A549 (cell line): ENCODE measurements at regions not wholly inside any gene's neighbourhood (a gene's known extent, or its start where the extent isn't known, plus 50 kb on each side); places are given as distances from the start of the nearest gene placed in this dataset.

Experiments used
- CTCF ChIP-seq: fragments of >200 bp; sonication (Bioruptor Twin); formaldehyde crosslinking; IDR thresholded peaks from 3 replicates; pipeline ENCODE4 v1.5.1; 2016
- E2F6 ChIP-seq: IDR thresholded peaks from 2 replicates; pipeline ENCODE4 v1.6.1; 2012; ENCODE audit warnings: low read depth, borderline replicate concordance
- EP300 ChIP-seq, 2 experiments: fragments of >200 bp; sonication (Bioruptor Twin); formaldehyde crosslinking; IDR thresholded peaks; 2 replicates in 1 of 2; 3 replicates in 1 of 2; pipeline ENCODE4 v1.6.1; 2016 to 2017
- JUN ChIP-seq, 2 experiments: fragments of >200 bp; sonication (Bioruptor Twin); formaldehyde crosslinking; IDR thresholded peaks; 2 replicates in 1 of 2; 3 replicates in 1 of 2; pipeline ENCODE4 v1.6.1; 2016 to 2017
- POLR2A ChIP-seq: IDR thresholded peaks from 2 replicates; pipeline ENCODE4 v1.6.1; 2012; ENCODE audit warnings: mild to moderate bottlenecking, low read length

DNA sequence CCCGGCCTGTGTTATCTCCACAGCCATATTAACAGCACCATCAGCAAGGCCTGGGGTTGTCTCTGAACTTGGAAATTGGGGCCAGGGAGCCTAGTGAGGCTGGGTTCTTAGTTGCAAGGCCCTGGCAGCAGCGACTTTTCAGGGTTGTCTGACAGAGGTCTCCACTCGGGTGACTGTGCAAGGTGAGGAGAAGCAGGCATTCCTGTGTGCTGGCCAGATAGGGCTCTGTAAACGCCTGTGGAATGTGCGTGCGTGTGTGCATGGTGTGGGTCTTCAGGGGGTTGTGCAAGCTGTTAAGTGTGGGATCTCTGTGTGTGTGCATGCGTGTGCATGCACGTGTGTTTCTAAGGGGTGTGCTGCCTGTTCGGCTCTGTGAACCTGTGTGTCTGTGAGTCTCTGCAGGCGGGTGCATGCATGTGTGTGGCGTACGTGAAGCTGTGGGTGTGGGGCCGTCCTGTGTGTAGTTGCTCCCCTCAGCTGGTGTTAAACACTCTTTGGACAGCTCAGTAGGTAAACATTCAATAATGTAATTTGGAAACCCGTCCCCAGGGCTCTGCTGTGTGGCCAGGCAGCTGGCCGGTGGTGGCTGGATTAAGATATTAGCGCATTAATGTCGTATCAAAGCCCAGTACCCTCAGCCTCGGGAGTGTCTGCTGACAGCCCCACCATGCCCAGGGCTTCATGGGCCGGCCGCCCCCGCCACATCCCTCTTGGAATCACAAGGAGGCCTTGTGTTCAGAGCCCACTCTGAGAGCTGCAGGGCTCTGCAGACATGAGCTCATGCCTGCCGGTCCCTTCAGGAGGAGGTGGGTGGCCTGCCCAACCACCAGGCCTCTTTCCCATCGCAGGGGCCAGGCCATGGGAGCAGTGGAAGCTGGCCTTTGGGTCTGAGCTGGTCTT is 189.9 kb downstream of the FOXD2 start:
- no peak for TF ChIP-seq CTCF
- TF ChIP-seq EP300 (IDR thresholded peaks at IDR 0.05): no peak
- TF ChIP-seq E2F6: no peak
- TF ChIP-seq POLR2A: no peak
- no peak for TF ChIP-seq JUN (IDR thresholded peaks at IDR 0.05)
